HG03558 (cell line): ENCODE measurements at regions not wholly inside any gene's neighbourhood (a gene's known extent, or its start where the extent isn't known, plus 50 kb on each side); places are given as distances from the start of the nearest gene placed in this dataset.
"Not testable (repeated sequence)": the region's sequence is repeated elsewhere in the genome, so short reads cannot be mapped to it uniquely, and the experiment has no call there.

Source experiments
- ATAC-seq: cut with Tn5 transposase; IDR thresholded peaks from one replicate; pipeline ENCODE4 v1.9.1; 2021; ENCODE audit warnings: moderate number of reproducible peaks; ENCODE audit not compliant: unreplicated experiment; ENCODE audit errors: extremely low read depth

GRCh38 chr5:155113888-155114287 lies 100.3 kb downstream of the KIF4B start:
- ATAC-seq = no peak

DNA sequence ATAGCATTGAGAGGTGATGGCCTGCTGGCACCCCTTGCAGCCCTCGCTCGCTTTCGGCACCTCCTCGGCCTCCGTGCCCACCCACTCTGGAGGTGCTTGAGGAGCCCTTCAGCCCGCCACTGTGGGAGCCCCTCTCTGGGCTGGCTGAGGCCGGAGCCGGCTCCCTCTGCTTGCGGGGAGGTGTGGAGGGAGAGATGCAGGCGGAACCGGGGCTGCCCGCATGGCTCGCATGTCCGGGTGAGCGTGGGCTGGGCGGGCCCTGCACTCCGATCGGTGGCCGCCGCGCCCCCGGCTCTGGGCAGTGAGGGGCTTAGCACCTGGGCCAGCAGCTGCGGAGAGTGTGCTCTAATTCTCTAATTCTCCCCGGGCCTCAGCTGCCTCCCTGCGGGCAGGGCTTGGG lies 101.1 kb downstream of the KIF4B start:
- ATAC-seq = no peak

DNA sequence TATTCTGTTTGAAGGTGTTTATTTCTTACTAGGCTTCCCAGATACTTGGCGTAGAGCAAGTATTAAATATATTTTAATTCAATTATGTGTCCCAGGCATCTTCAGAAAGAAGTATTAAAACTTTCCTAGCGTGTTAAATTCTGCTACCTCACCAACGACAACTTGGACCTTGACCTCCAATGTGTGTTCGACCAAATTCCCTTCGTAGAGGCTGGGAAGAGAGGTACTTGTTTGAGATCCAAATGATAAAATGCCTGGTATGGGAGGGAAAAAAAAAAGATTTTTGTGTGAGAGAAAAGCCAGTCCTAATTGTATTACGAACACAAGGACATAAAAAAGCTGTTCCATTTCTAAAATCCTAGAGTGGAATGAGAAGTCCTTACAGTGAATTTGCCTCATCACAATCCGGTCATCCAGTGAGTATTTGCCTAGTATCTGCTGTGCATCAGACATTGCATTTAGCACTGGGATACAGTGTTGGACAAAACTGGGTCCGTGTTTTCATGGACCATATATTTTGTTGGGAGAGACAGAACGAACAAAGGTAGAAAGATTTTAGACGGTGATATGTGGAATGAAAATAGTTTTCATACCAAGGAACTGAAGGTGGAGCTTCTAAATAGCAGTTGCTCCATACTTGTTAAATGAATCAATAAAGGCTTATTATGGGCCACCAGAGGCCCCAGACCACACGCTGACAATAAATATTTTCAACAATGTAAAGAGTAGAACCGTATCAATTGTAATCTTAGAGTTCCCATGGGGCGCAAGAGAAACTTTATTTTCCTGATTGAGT lies 103.1 kb downstream of the KIF4B start:
- no peak for ATAC-seq

DNA sequence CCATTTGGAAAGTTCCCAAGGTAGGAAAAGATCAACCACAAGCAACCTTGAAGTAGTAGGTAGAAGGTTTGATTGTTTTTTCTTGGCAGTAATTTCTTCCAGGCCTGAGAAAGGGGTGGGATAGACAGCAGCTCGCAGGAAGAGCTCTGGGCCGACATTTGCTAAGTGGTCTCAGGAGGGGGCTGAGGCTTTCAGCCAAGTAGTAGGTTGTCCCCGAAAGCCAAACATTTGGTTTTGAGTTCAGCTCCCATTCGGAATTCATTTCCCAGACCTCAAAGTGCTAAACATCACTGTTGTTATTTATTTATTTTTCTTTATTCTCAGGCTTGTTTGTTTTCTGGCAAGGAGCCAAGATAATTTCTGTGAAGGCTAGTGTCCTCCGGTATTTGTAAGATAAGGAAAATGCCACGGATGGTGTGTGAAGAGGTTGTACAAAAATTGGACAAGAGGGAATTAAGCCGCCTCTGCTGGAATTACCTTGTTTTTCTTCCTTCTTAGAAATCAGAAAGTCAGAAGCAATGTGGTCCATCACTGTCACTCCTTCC lies 112.1 kb downstream of the KIF4B start:
- ATAC-seq = no peak

DNA sequence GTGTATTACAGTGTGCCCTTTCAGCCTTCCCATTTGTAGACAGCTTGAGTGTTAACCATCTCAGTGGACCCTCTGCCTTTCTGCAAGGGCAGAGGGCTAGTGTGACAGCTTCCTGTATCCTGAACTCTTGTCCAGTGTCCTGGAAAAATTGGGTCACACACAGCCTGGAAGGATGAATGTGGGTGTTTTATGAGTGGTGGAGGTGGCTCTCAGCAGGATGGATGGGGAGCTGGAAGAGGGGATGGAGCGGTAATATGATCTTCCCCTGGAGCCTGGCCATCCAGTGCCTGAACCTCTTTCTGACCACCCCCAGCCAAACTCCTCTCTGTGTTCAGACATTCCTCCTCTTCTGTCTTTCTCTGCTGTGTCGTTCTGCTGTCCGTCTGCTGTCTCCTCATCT lies 113.0 kb downstream of the KIF4B start:
- no peak for ATAC-seq

- no peak for ATAC-seq
These were observed 114.0 kb downstream of the KIF4B start for GRCh38 chr5:155127552-155127951.

DNA sequence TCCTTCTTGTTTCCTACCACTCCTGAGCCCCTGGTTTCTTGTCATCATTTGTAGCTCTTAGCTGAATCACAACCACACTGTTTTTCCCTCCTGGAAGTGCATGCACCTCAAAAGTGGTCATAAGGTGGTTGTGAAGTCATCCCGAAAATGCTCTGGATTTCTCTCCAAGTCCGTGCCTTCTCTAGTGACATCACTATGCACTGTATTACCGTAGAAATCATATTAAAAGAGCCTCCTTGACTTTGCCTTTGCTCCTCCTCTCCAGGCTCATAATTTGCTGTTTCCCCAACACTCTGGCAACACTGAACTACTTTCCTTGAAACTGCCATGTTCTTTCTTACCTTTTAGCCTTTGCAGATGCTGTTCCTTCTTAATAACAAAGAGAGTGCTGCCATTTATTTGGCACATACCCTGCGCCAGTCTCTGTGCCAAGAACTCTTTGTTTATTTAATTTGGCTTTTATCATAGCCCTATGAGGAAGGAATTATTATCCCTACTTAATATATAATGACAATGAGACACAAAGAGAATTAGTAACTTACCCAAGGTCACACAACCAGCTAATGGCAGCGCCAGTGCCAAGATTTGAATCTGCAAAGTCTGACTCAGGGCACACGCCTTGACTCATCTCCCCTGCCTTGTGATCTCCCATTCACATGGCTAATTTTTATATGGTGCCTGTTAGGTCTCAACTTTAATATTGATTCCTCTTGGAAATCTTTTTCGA lies 115.4 kb downstream of the KIF4B start:
- ATAC-seq = no peak

DNA sequence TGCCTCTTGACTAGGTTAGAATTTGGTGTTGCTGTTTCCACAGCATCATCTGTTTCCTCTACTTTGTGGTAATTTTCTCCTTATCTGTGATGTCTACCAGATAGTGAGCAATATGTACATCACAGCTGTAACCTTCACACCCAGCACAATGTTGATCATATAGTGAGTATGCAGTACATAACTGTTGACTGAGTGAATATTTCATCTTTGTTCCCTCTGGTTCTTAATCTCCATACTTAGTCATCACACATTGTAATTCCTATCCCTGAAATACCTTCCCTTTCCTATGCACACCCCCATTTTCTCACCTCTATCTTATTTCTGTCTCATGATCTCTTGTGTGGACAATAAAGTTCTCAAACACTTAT lies 115.9 kb downstream of the KIF4B start:
- no peak for ATAC-seq

DNA sequence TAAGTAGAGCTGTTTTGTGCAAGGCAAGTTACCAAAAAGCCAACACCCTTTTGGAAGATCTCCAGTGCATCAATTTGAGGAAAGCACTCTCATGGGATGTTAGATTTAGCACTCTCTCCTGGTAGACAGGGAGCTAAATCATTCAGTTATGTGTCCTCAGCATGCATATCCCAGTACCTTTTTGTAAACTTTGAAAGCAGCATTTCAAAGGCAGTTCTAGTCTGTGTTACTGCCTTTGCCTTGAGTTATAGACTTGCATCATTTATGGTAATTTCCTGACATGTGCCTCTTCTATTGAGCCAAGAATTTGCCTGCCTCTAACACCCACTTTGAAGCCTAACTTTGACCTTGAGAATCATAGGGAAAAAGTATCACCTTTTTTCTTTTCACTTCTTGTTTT lies 120.6 kb downstream of the KIF4B start:
- no peak for ATAC-seq

DNA sequence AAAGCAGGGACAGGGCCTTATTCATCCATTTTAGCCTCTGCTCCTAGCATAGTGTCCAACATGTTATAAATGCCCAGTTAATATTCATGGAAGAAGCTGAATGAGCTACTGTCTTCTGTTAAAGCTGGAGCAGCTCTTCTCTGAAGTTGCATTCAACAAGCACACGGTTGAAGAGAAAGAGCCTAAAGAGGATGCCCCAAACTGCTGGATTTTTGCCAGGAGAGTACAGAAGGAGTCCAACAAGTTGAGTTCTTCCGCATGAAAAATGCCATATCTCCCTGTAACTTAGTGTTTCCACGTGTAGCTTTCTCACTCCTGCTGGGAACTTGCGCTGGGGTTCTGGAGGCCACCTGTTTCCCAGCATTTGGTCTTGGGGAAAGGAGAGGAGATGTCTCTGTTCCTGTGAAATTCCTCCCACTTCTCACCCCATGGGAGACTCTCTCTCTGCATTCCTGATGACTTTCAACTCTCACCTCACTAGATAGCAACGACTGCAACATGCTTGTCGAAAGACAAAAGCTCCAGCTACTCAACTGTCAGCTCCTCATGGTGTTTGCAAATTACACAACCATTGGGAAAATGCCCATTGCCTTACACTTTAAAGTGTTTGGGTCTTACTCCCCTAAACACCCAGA lies 122.8 kb downstream of the KIF4B start:
- no peak for ATAC-seq

DNA sequence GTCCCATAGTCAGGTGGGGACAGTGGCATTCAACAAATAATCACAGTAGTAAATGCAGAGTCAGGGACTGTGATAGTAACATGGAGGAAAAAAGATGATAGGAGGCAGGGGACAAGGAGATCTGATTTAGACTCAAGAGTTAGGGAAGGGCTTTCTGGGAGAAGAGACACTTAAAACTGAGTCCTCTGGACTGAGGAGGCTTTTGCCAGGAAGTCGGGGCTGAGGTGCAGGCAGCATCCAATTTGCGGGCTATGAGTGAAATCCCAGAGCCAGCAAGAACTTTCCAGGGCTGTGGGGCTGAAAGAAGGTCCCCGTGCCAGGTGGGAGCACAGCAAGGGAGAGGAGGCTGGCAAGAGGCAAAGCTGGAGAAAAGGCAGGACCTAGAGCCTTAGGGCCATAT lies 124.1 kb downstream of the KIF4B start:
- ATAC-seq = no peak

DNA sequence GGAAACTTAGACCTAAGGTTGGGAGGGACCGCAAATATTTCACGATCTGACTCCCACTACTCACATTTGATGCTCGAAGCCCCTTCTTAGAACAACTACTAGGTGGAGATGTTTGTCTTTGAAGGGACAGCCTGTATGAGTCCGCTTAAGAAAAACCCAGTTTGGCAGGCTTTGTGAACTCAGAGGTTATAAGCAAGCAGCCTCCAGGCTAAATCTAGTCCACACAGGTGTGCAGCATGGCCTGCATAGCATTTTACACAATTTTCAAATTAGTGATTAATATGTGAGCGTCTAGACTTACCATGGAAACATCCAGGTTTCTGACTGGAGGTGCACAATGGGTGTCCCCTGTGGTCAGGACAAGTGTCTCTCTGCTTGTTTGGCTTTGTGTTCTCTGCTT lies 127.1 kb downstream of the KIF4B start:
- no peak for ATAC-seq

DNA sequence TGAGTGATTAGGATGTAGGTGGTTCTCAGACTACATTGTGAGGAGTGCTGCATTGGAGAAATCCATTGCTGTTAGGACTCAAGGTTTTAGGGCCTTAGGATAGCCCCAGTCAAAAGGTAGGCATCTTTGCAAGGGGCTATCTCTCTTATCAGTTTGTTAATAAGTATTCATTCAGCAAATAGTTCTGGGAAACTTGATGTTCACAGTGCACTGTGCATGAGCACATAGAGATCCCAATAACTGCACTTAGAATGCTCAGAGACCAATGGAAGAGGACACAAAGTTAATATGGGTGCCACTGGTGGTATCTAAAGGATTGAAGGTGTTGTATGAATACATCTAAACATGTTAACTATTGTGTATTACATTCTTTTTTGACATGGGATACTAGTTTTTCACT lies 131.4 kb downstream of the KIF4B start:
- no peak for ATAC-seq

GRCh38 chr5:155147222-155147621 lies 133.7 kb downstream of the KIF4B start:
- ATAC-seq = no peak

- no peak for ATAC-seq
These were observed 135.1 kb downstream of the KIF4B start for GRCh38 chr5:155148694-155149093.

GRCh38 chr5:155150012-155150411 lies 136.5 kb downstream of the KIF4B start:
- no peak for ATAC-seq

GRCh38 chr5:155154973-155155372 lies 141.4 kb downstream of the KIF4B start:
- ATAC-seq = no peak

DNA sequence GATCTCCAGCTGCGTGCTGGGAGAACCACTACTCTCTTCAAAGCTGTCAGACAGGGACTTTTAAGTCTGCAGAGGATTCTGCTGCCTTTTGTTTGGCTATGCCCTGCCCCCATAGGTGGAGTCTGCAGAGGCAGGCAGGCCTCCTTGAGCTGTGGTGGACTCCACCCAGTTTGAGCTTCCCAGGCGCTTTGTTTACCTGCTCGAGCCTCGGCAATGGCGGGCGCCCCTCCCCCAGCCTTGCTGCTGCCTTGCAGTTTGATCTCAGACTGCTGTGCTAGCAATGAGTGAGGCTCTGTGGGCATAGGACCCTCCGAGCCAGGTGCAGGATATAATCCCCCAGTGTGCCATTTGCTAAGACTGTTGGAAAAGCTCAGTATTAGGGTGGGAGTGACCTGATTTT lies 149.5 kb downstream of the KIF4B start:
- ATAC-seq = not testable (repeated sequence)

- ATAC-seq = no peak
These were observed 154.2 kb downstream of the KIF4B start for GRCh38 chr5:155167736-155168135.

- ATAC-seq = no peak
These were observed 168.0 kb downstream of the KIF4B start for GRCh38 chr5:155181542-155181941.

DNA sequence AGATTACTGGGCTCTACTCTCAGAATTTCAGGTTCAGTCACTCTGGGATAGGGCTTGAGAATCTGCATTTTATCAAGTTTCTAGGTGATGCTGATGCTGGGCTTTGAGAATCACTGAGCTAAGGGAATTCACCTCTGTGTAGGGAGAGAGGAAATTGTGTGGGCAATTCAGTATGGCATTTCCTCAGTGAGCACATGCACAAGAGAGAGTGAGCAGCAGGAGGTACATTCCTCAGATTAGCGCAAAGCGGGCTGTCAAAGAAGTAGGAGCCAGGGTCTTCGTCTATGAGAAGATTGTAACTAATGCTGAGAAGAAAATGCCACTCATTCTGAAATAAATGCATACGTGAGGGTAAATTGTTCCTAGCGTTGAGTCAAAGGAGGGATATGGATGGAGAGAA lies 175.9 kb downstream of the KIF4B start:
- ATAC-seq = no peak
